Gastroesophageal sphincter (tissue), 4 donors: ENCODE measurements at regions not wholly inside any gene's neighbourhood (a gene's known extent, or its start where the extent isn't known, plus 50 kb on each side); places are given as distances from the start of the nearest gene placed in this dataset.

Source experiments
- ATAC-seq: fragments of 150-250 bp; one replicate; pipeline ENCODE4 v1.9.1; 2016; ENCODE audit warnings: mild to moderate bottlenecking, moderate library complexity
- H3K27ac ChIP-seq, 4 donors: fragments of 200-600 bp; sonication (generic) in 3 of 4; 1 replicate in 3 of 4; 2 replicates in 1 of 4; pipeline ENCODE4 v1.5.1; 2016 to 2019
- H3K27me3 ChIP-seq: fragments of 200-600 bp; sonication (generic); one replicate; pipeline ENCODE4 v1.5.1; 2019
- H3K36me3 ChIP-seq, 2 donors: fragments of 200-600 bp; sonication (generic); one replicate each; pipeline ENCODE4 v1.5.1; 2019; ENCODE audit warnings: control low read depth in 1 of 2
- H3K4me1 ChIP-seq, 3 donors: fragments of 200-600 bp; sonication (generic); 1 replicate in 2 of 3; 2 replicates in 1 of 3; pipeline ENCODE4 v1.5.1; 2016 to 2019; ENCODE audit warnings: control low read depth in 2 of 3
- H3K4me3 ChIP-seq, 2 donors: fragments of 200-600 bp; sonication (generic); one replicate each; pipeline ENCODE4 v1.5.1; 2019; ENCODE audit warnings: mild to moderate bottlenecking in 1 of 2, moderate library complexity in 1 of 2
- H3K9me3 ChIP-seq, 3 donors: fragments of 200-600 bp; sonication (generic); one replicate each; pipeline ENCODE4 v1.5.1; 2017 to 2019; ENCODE audit warnings: control low read depth in 2 of 3
- CTCF ChIP-seq, 4 experiments: fragments of 200-600 bp in 2 of 4; fragments of 450-650 bp in 2 of 4; sonication (generic) in 1 of 4; IDR thresholded peaks; one replicate each; pipeline ENCODE4 v1.5.1; 2017 to 2019; ENCODE audit warnings: antibody characterized with exemption in 4 of 4, mild to moderate bottlenecking in 2 of 4, moderate library complexity in 2 of 4
- EP300 ChIP-seq: sonication (generic); formaldehyde crosslinking; IDR thresholded peaks from one replicate; pipeline ENCODE4 v1.6.1; 2017; ENCODE audit warnings: antibody characterized with exemption, mild to moderate bottlenecking
- POLR2A ChIP-seq, 2 donors: fragments of 450-650 bp; IDR thresholded peaks; one replicate each; pipeline ENCODE4 v1.6.1; 2017; ENCODE audit warnings: antibody characterized with exemption in 2 of 2, mild to moderate bottlenecking in 2 of 2, moderate library complexity in 1 of 2
- POLR2AphosphoS5 ChIP-seq: sonication (generic); formaldehyde crosslinking; IDR thresholded peaks from one replicate; pipeline ENCODE4 v1.6.1; 2017; ENCODE audit warnings: antibody characterized with exemption
- WGBS, 2 donors: methylation state at CpG; one replicate each; pipeline ENCODE4 v1.1.5; 2018; ENCODE audit warnings: low coverage in 1 of 2; 5-methylcytosine and 5-hydroxymethylcytosine counted together

GRCh38 chr3:124522082-124522625 is 208.1 kb upstream of the UMPS start:
- no peaks in the 10 kb centered on the region for H3K36me3 ChIP-seq
- WGBS, 2 donors = 93 to 100% methylated on average over 1 of the region's 1 CpG
- no peaks in the 10 kb centered on the region for H3K27me3 ChIP-seq
- no peak overlapping the region for H3K4me3 ChIP-seq
- H3K4me1 ChIP-seq = no peaks in the 10 kb centered on the region
- no peak for ATAC-seq
- H3K27ac ChIP-seq = no peak overlapping the region
- peaks cover 0 to 10% (median 0%) of the 10 kb centered on the region in 3 donors for H3K9me3 ChIP-seq
- TF ChIP-seq POLR2A (IDR thresholded peaks at IDR 0.05) = no peak
- TF ChIP-seq CTCF (IDR thresholded peaks at IDR 0.05) = no peak
- TF ChIP-seq EP300 = no peak
- no peak for TF ChIP-seq POLR2AphosphoS5

DNA sequence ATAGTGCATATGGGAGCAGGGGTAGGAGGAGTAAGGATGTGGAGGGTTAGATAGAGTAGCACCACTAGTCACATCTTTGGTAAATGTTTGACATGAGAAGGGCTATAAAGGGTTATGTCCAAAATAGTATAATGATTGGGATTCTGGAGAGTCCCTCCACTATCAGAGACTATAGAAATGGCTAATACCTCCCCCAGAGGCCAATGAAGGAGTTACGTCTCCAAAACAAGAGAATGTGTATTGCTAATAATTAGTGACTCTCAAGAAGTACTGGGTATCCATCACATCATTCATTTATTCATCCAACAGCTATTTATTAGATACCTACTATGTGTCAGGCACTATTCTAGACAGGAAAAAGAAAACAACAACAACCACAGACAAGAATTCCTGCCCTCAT is 203.7 kb upstream of the UMPS start:
- Histone ChIP-seq H3K27ac (no peak overlapping the region), H3K36me3 (no peaks in the 10 kb centered on the region), H3K9me3 (peaks cover 0 to 10% (median 0%) of the 10 kb centered on the region in 3 donors), H3K27me3 (no peaks in the 10 kb centered on the region), H3K4me1 (no peaks in the 10 kb centered on the region), H3K4me3 (no peak overlapping the region)
- WGBS, 2 donors = 92 to 100% methylated on average over 1 of the region's 1 CpG
- no peak for TF ChIP-seq CTCF (IDR thresholded peaks at IDR 0.05)
- no peak for TF ChIP-seq POLR2A (IDR thresholded peaks at IDR 0.05)
- TF ChIP-seq POLR2AphosphoS5 = no peak
- no peak for TF ChIP-seq EP300
- no peak for ATAC-seq

GRCh38 chr3:124529826-124530571 is 200.3 kb upstream of the UMPS start:
- 77 to 92% methylated on average over 2 to 3 of the region's 3 CpGs for WGBS, 2 donors
- no peak for TF ChIP-seq POLR2A (IDR thresholded peaks at IDR 0.05)
- no peak for TF ChIP-seq CTCF (IDR thresholded peaks at IDR 0.05)
- Histone ChIP-seq H3K27ac (no peak overlapping the region), H3K4me3 (no peak overlapping the region), H3K9me3 (peaks cover 0 to 7% (median 0%) of the 10 kb centered on the region in 3 donors), H3K4me1 (no peaks in the 10 kb centered on the region), H3K36me3 (no peaks in the 10 kb centered on the region), H3K27me3 (no peaks in the 10 kb centered on the region)
- no peak for ATAC-seq

- no peaks in the 10 kb centered on the region for H3K4me1 ChIP-seq
- H3K27ac ChIP-seq = no peak overlapping the region
- H3K27me3 ChIP-seq = no peaks in the 10 kb centered on the region
- ATAC-seq = no peak
- H3K36me3 ChIP-seq = no peaks in the 10 kb centered on the region
- TF ChIP-seq CTCF (IDR thresholded peaks at IDR 0.05) = no peak
- no peak for TF ChIP-seq POLR2AphosphoS5
- no peak for TF ChIP-seq EP300
- no peak for TF ChIP-seq POLR2A (IDR thresholded peaks at IDR 0.05)
- no peak overlapping the region for H3K4me3 ChIP-seq
- no peaks in the 10 kb centered on the region for H3K9me3 ChIP-seq
Measured at GRCh38 chr3:124530916-124531315, 199.3 kb upstream of the UMPS start.

DNA sequence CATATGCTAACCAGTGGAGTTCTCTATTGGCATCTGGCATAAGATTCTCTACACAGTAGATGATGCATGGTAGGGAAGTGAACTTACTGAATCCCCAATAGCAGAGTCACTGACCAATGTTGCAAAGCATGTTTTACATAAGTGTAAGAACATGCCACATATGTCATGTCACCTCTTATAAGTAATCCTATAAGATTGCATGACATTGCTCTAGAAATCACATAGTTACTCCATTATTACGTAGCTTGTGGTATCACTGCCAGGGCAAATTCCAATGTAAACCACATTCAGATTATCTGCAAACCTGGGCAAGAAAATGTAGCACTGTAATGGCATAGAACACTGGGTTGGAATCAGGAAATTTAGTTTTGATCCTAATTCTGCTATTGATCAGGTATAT is 198.2 kb upstream of the UMPS start:
- H3K36me3 ChIP-seq = no peaks in the 10 kb centered on the region
- no peak for TF ChIP-seq POLR2A (IDR thresholded peaks at IDR 0.05)
- no peak for TF ChIP-seq POLR2AphosphoS5
- no peak for TF ChIP-seq CTCF (IDR thresholded peaks at IDR 0.05)
- TF ChIP-seq EP300 = no peak
- no peak overlapping the region for H3K4me3 ChIP-seq
- ATAC-seq = no peak
- H3K9me3 ChIP-seq = no peaks in the 10 kb centered on the region
- no peak overlapping the region for H3K27ac ChIP-seq
- H3K27me3 ChIP-seq = no peaks in the 10 kb centered on the region
- H3K4me1 ChIP-seq = no peaks in the 10 kb centered on the region
- WGBS, 2 donors = 92 to 100% methylated on average over 1 of the region's 1 CpG
